H1 (cell line): ENCODE measurements at regions not wholly inside any gene's neighbourhood (a gene's known extent, or its start where the extent isn't known, plus 50 kb on each side); places are given as distances from the start of the nearest gene placed in this dataset.

Experiments used
- CTCF ChIP-seq, 3 experiments: IDR thresholded peaks; 1 replicate in 2 of 3; 2 replicates in 1 of 3; pipeline versions ENCODE4 v1.5.1 to v1.6.1; 2011; ENCODE audit warnings: low read length in 3 of 3, mild to moderate bottlenecking in 3 of 3, inconsistent platforms in 2 of 3, low read depth in 1 of 3, moderate library complexity in 1 of 3; ENCODE audit not compliant: insufficient read depth in 1 of 3; ENCODE audit errors: control extremely low read depth in 1 of 3
- EZH2 ChIP-seq: fragments of 200-600 bp; sonication (generic); IDR thresholded peaks from 2 replicates; pipeline ENCODE4 v1.7.1; 2012; ENCODE audit warnings: low read depth, mild to moderate bottlenecking, moderate library complexity, low read length, inconsistent platforms; ENCODE audit not compliant: severe bottlenecking
- JUN ChIP-seq: IDR thresholded peaks from 2 replicates; pipeline ENCODE4 v1.6.1; 2011; ENCODE audit warnings: low read depth, mild to moderate bottlenecking, improper control_type of control experiment, low read length
- SP1 ChIP-seq: IDR thresholded peaks from 2 replicates; pipeline ENCODE4 v1.6.1; 2011; ENCODE audit warnings: low read depth, low read length

GRCh38 chr14:65287264-65288131 lies 125.0 kb upstream of the FUT8 start:
- TF ChIP-seq CTCF (IDR thresholded peaks at IDR 0.05; ENCODE audit: control extremely low read depth in 1 of 3, insufficient read depth in 1 of 3, low read depth in 1 of 3, low read length in 3 of 3) = no peak
- TF ChIP-seq JUN = no peak
- TF ChIP-seq SP1 = no peak
- no peak for TF ChIP-seq EZH2
